H1 (cell line): ENCODE measurements at regions not wholly inside any gene's neighbourhood (a gene's known extent, or its start where the extent isn't known, plus 50 kb on each side); places are given as distances from the start of the nearest gene placed in this dataset.

Source experiments
- CTCF ChIA-PET: fragments of 300-600 bp; sonication (Branson Sonifier 250); formaldehyde crosslinking; loops from one replicate; lab custom pipeline; 2021; ENCODE audit not compliant: partially characterized antibody; lab: Charles Lee
- POLR2A ChIA-PET: fragments of 300-600 bp; sonication (Branson Sonifier 250); formaldehyde crosslinking; loops from one replicate; lab custom pipeline; 2021; ENCODE audit warnings: inconsistent platforms; ENCODE audit not compliant: partially characterized antibody; lab: Charles Lee
- DNase-seq, 2 experiments: peaks; one replicate each; pipeline versions ENCODE4 v3.0.0 to v3.0.0-alpha.2; 2010 to 2022; ENCODE audit warnings: low spot score in 2 of 2, low read depth in 1 of 2, mixed read lengths in 1 of 2
- FAIRE-seq: peaks from 2 replicates; lab custom pipeline; 2011; peaks lifted over from hg19 to GRCh38; lab: Jason Lieb, UNC
- H2AFZ ChIP-seq: 2 replicates; pipeline ENCODE4 v1.8.1; 2012; ENCODE audit warnings: low read length, inconsistent platforms
- H2AK5ac ChIP-seq: 2 replicates; pipeline ENCODE4 v1.6.1; 2013; ENCODE audit warnings: low read depth, low read length
- H2BK120ac ChIP-seq: replicated peaks from 2 replicates; pipeline ENCODE3; 2013; ENCODE audit warnings: low read depth, low read length, inconsistent platforms
- H2BK12ac ChIP-seq: 2 replicates; pipeline ENCODE4 v1.6.1; 2013; ENCODE audit warnings: low read depth, low read length
- H2BK15ac ChIP-seq: 2 replicates; pipeline ENCODE4 v1.6.1; 2013; ENCODE audit warnings: low read length
- H2BK20ac ChIP-seq: 2 replicates; pipeline ENCODE4 v1.6.1; 2013; ENCODE audit warnings: low read length
- H2BK5ac ChIP-seq: 2 replicates; pipeline ENCODE4 v1.6.1; 2013; ENCODE audit warnings: low read depth, low read length
- H3K14ac ChIP-seq: 2 replicates; pipeline ENCODE4 v1.6.1; 2013; ENCODE audit warnings: inconsistent platforms; ENCODE audit not compliant: insufficient read length
- H3K18ac ChIP-seq: 2 replicates; pipeline ENCODE4 v1.6.1; 2013; ENCODE audit warnings: low read length; ENCODE audit errors: extremely low read depth
- H3K23ac ChIP-seq: 2 replicates; pipeline ENCODE4 v1.6.1; 2013; ENCODE audit warnings: inconsistent platforms; ENCODE audit not compliant: insufficient read length
- H3K23me2 ChIP-seq: 2 replicates; pipeline ENCODE4 v1.6.1; 2013; ENCODE audit warnings: low read depth, low read length
- H3K27ac ChIP-seq: 2 replicates; pipeline ENCODE4 v1.6.1; 2011; ENCODE audit warnings: low read depth, low read length, inconsistent platforms
- H3K27me3 ChIP-seq, 4 experiments: replicated peaks in 1 of 4; 1 replicate in 1 of 4; 2 replicates in 3 of 4; pipeline versions ENCODE4 v1.6.1 to v1.8.1; 2011 to 2013; ENCODE audit warnings: low read length in 3 of 4, mild to moderate bottlenecking in 3 of 4, inconsistent platforms in 2 of 4, mixed read lengths in 2 of 4, moderate library complexity in 1 of 4; ENCODE audit not compliant: control insufficient read depth in 3 of 4, insufficient read depth in 3 of 4; ENCODE audit errors: extremely low read depth in 1 of 4
- H3K36me3 ChIP-seq, 4 experiments: 2 replicates each; pipeline versions ENCODE4 v1.6.1 to v1.8.1; 2011 to 2013; ENCODE audit warnings: mild to moderate bottlenecking in 4 of 4, low read length in 3 of 4, moderate library complexity in 2 of 4, control low read depth in 1 of 4, inconsistent platforms in 1 of 4; ENCODE audit not compliant: insufficient read depth in 4 of 4, control insufficient read depth in 2 of 4
- H3K4ac ChIP-seq: replicated peaks from 2 replicates; pipeline ENCODE3; 2013; ENCODE audit warnings: low read length, low read depth, mixed read lengths, inconsistent platforms; ENCODE audit not compliant: insufficient read length
- H3K4me1 ChIP-seq, 4 experiments: replicated peaks in 1 of 4; 1 replicate in 1 of 4; 2 replicates in 3 of 4; pipeline versions ENCODE4 v1.6.1 to v1.8.1; 2011 to 2013; ENCODE audit warnings: low read length in 3 of 4, inconsistent platforms in 2 of 4, mixed read lengths in 1 of 4; ENCODE audit not compliant: insufficient read depth in 4 of 4, control insufficient read depth in 3 of 4
- H3K4me2 ChIP-seq, 2 experiments: 2 replicates each; pipeline versions ENCODE4 v1.6.1 to v1.8.1; 2011 to 2013; ENCODE audit warnings: low read depth in 2 of 2, low read length in 2 of 2, control low read depth in 1 of 2, inconsistent platforms in 1 of 2, mild to moderate bottlenecking in 1 of 2; ENCODE audit not compliant: insufficient read depth in 1 of 2
- H3K4me3 ChIP-seq, 4 experiments: fragments of 200-600, 300-600 bp in 1 of 4; sonication (generic), shearing (Covaris generic), sonication (Bioruptor Twin) in 1 of 4; 2 replicates each; pipeline versions ENCODE4 v1.5.1 to v1.8.1; 2011 to 2016; ENCODE audit warnings: low read length in 4 of 4, low read depth in 3 of 4, control low read depth in 2 of 4, inconsistent platforms in 2 of 4, mild to moderate bottlenecking in 2 of 4, mixed read lengths in 1 of 4, moderate library complexity in 1 of 4; ENCODE audit not compliant: insufficient read depth in 2 of 4; ENCODE audit errors: extremely low read depth in 1 of 4
- H3K56ac ChIP-seq: replicated peaks from 2 replicates; pipeline ENCODE3; 2013; ENCODE audit warnings: low read depth, mild to moderate bottlenecking, mixed read lengths, low read length, inconsistent platforms; ENCODE audit not compliant: insufficient read length
- H3K79me1 ChIP-seq: 2 replicates; pipeline ENCODE4 v1.6.1; 2013; ENCODE audit warnings: low read depth, low read length, control low read depth
- H3K79me2 ChIP-seq, 2 experiments: 2 replicates each; pipeline versions ENCODE4 v1.6.1 to v1.8.1; 2012 to 2013; ENCODE audit warnings: low read length in 2 of 2, mild to moderate bottlenecking in 2 of 2, inconsistent platforms in 1 of 2; ENCODE audit not compliant: insufficient read depth in 2 of 2, control insufficient read depth in 1 of 2
- H3K9ac ChIP-seq, 4 experiments: replicated peaks in 1 of 4; 1 replicate in 1 of 4; 2 replicates in 3 of 4; pipeline versions ENCODE4 v1.6.1 to v1.8.1; 2011 to 2013; ENCODE audit warnings: low read depth in 3 of 4, low read length in 3 of 4, control low read depth in 2 of 4, mild to moderate bottlenecking in 2 of 4, moderate library complexity in 2 of 4, inconsistent platforms in 1 of 4; ENCODE audit errors: extremely low read depth in 1 of 4
- H3K9me3 ChIP-seq, 2 experiments: 2 replicates each; pipeline versions ENCODE4 v1.6.1 to v1.8.1; 2012 to 2013; ENCODE audit warnings: mild to moderate bottlenecking in 2 of 2, moderate library complexity in 2 of 2, control low read depth in 1 of 2, inconsistent platforms in 1 of 2, low read depth in 1 of 2, low read length in 1 of 2, mixed read lengths in 1 of 2; ENCODE audit not compliant: insufficient read depth in 2 of 2
- H4K20me1 ChIP-seq, 2 experiments: replicated peaks in 1 of 2; 2 replicates each; pipeline versions ENCODE3 to v1.8.1; 2011 to 2013; ENCODE audit warnings: inconsistent platforms in 2 of 2, low read length in 2 of 2, mild to moderate bottlenecking in 1 of 2; ENCODE audit not compliant: insufficient read depth in 2 of 2, control insufficient read depth in 1 of 2
- H4K5ac ChIP-seq: 2 replicates; pipeline ENCODE4 v1.6.1; 2013; ENCODE audit warnings: low read length, low read depth, mixed read lengths, inconsistent platforms; ENCODE audit not compliant: insufficient read length
- H4K8ac ChIP-seq: 2 replicates; pipeline ENCODE4 v1.8.0; 2013; ENCODE audit warnings: mild to moderate bottlenecking, moderate library complexity, low read length, inconsistent platforms; ENCODE audit not compliant: insufficient read depth; ENCODE audit errors: extremely low read depth
- H4K91ac ChIP-seq: replicated peaks from 2 replicates; pipeline ENCODE3; 2013; ENCODE audit warnings: low read length, mixed read lengths, inconsistent platforms; ENCODE audit not compliant: insufficient read length
- ATF3 ChIP-seq: IDR thresholded peaks from 2 replicates; pipeline ENCODE4 v1.6.1; 2011; ENCODE audit warnings: low read depth, mild to moderate bottlenecking, low read length; ENCODE audit not compliant: insufficient read depth
- BACH1 ChIP-seq: IDR thresholded peaks from 2 replicates; pipeline ENCODE4 v1.6.1; 2012; ENCODE audit warnings: low read length, improper control_type of control experiment
- EGR1 ChIP-seq: IDR thresholded peaks from 2 replicates; pipeline ENCODE4 v1.6.1; 2011; ENCODE audit warnings: low read depth, low read length, borderline replicate concordance
- PHF8 ChIP-seq: fragments of 200-600 bp; sonication (generic); conservative IDR thresholded peaks from 2 replicates; pipeline ENCODE4 v1.7.1; 2012; ENCODE audit warnings: low read depth, mild to moderate bottlenecking, inconsistent platforms, low read length, moderate library complexity
- RXRA ChIP-seq: IDR thresholded peaks from 2 replicates; pipeline ENCODE4 v1.6.1; 2011; ENCODE audit warnings: low read depth, mild to moderate bottlenecking, low read length, moderate library complexity; ENCODE audit not compliant: insufficient read depth
- SAP30 ChIP-seq: fragments of 300-600 bp; sonication (generic); IDR thresholded peaks from 2 replicates; pipeline ENCODE4 v1.7.1; 2012; ENCODE audit warnings: low read length, moderate library complexity, mild to moderate bottlenecking, inconsistent platforms; ENCODE audit not compliant: insufficient read depth, insufficient replicate concordance
- SIRT6 ChIP-seq: IDR thresholded peaks from one replicate; pipeline ENCODE4 v1.7.1; 2012; ENCODE audit warnings: low read length, inconsistent platforms
- SP4 ChIP-seq: IDR thresholded peaks from 2 replicates; pipeline ENCODE4 v1.6.1; 2012; ENCODE audit warnings: low read length, inconsistent platforms
- SRF ChIP-seq: IDR thresholded peaks from 2 replicates; pipeline ENCODE4 v1.6.1; 2011; ENCODE audit warnings: mild to moderate bottlenecking, low read depth, low read length, moderate library complexity
- SUZ12 ChIP-seq: fragments of 200-600 bp; sonication (generic); IDR thresholded peaks from 2 replicates; pipeline ENCODE4 v1.6.1; 2012; ENCODE audit warnings: mild to moderate bottlenecking, inconsistent platforms, low read length, moderate library complexity, mixed read lengths
- TBP ChIP-seq: IDR thresholded peaks from 2 replicates; pipeline ENCODE4 v1.6.1; 2011; ENCODE audit warnings: low read depth, low read length, improper control_type of control experiment
- YY1 ChIP-seq: IDR thresholded peaks from 2 replicates; pipeline ENCODE4 v1.6.1; 2011; ENCODE audit warnings: low read depth, mild to moderate bottlenecking, low read length
- ZNF274 ChIP-seq: IDR thresholded peaks from 2 replicates; pipeline ENCODE4 v1.7.0; 2012; ENCODE audit warnings: low read length, borderline replicate concordance; ENCODE audit errors: extremely low read depth
- WGBS, 2 experiments: shearing (Covaris generic) in 1 of 2; methylation state at CpG; one replicate each; pipeline versions ENCODE4 v1.1.6 to v1.1.7; 2013 to 2015; ENCODE audit warnings: low lambda C conversion rate in 2 of 2, mixed read lengths in 2 of 2, inconsistent platforms in 1 of 2, low coverage in 1 of 2, missing lambda C conversion rate in 1 of 2; ENCODE audit not compliant: insufficient replicate concordance in 2 of 2, insufficient coverage in 1 of 2, insufficient read length in 1 of 2; ENCODE audit errors: extremely low coverage in 1 of 2, missing lambda C conversion rate in 1 of 2; 5-methylcytosine and 5-hydroxymethylcytosine counted together

DNA sequence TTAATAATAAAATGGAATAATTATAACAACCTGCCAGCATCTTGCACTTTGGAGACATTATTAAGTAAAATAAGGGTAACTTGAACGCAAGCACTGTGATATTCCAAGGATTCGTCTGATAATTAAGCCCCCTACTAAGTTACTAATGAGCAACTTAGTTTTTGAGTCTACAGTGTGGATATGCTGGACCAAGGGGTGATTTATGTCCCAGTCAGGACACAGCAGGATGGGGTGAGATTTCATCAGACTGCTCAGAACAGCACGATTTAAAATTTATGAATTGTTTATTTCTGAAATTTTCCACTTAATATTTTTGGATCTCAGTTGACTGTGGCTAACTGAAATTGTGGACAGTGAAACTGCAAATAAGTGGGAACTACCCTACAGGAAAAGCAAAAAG, 182.8 kb upstream of the PHF14 start:
- FAIRE-seq, result no peak
- Histone ChIP-seq H2BK120ac (no peak overlapping the region), H3K18ac (no peak overlapping the region), H3K27me3 (no peaks in the 10 kb centered on the region), H2AFZ (no peak overlapping the region), H3K4me1 (no peaks in the 10 kb centered on the region), H2BK5ac (no peak overlapping the region), H3K79me1 (no peaks in the 10 kb centered on the region), H3K4me2 (no peak overlapping the region), H3K14ac (no peak overlapping the region), H3K4me3 (no peak overlapping the region), H3K23me2 (no peaks in the 10 kb centered on the region), H2BK20ac (no peak overlapping the region), H3K9me3 (peaks cover 0 to under 1% of the 10 kb centered on the region in 2 experiments; a peak in 1 of 4 replicates), H3K27ac (no peak overlapping the region), H3K9ac (no peak overlapping the region), H2BK12ac (no peak overlapping the region), H3K4ac (no peak overlapping the region), H3K79me2 (no peaks in the 10 kb centered on the region), H3K56ac (no peak overlapping the region), H3K23ac (no peak overlapping the region), H2AK5ac (no peak overlapping the region), H3K36me3 (no peaks in the 10 kb centered on the region), H4K20me1 (no peaks in the 10 kb centered on the region), H4K5ac (no peak overlapping the region), H4K8ac (no peak overlapping the region), H2BK15ac (no peak overlapping the region), H4K91ac (no peak overlapping the region)
- ChIA-PET POLR2A (no interaction called here), CTCF (no interaction called here)
- WGBS, 2 experiments, result 94% methylated on average over 3 of the region's 3 CpGs; no CpG with 5 or more reads in 1 of the 2 experiments
- DNase-seq, result no peak
- TF ChIP-seq BACH1, result no peak
- TF ChIP-seq RXRA, result no peak
- TF ChIP-seq ZNF274, result no peak
- no peak for TF ChIP-seq SAP30
- no peak for TF ChIP-seq SP4
- no peak for TF ChIP-seq TBP
- TF ChIP-seq EGR1, result no peak
- no peak for TF ChIP-seq SUZ12
- no peak for TF ChIP-seq ATF3
- no peak for TF ChIP-seq PHF8
- TF ChIP-seq SRF, result no peak
- no peak for TF ChIP-seq YY1
- no peak for TF ChIP-seq SIRT6
